Neural cell (in vitro differentiated cells): ENCODE measurements at regions not wholly inside any gene's neighbourhood (a gene's known extent, or its start where the extent isn't known, plus 50 kb on each side); places are given as distances from the start of the nearest gene placed in this dataset.
A peak's percentile ranks its signal among the peaks of the same experiment; 100 is the strongest.

Experiments
- H2AFZ ChIP-seq: fragments of 200-600, 300-800 bp; sonication (generic), shearing (Covaris generic); 2 replicates; pipeline ENCODE4 v1.6.0; 2014; ENCODE audit warnings: low read depth, mild to moderate bottlenecking, antibody characterized with exemption, low read length, moderate library complexity
- H3F3A ChIP-seq: fragments of 200-600 bp; shearing (Covaris generic); 2 replicates; pipeline ENCODE4 v1.6.1; 2016; ENCODE audit warnings: mild to moderate bottlenecking, moderate library complexity, mixed read lengths, antibody characterized with exemption, low read length; ENCODE audit not compliant: insufficient read depth, poor library complexity, severe bottlenecking
- H3K27ac ChIP-seq: fragments of 200-600, 300-800 bp; sonication (generic), shearing (Covaris generic); 2 replicates; pipeline ENCODE4 v1.5.1; 2014; ENCODE audit warnings: mild to moderate bottlenecking, low read length, moderate library complexity
- H3K27me3 ChIP-seq: fragments of 300-800, 200-600 bp; sonication (generic), shearing (Covaris generic); 2 replicates; pipeline ENCODE4 v1.6.0; 2014; ENCODE audit warnings: mild to moderate bottlenecking, low read depth, low read length, moderate library complexity; ENCODE audit not compliant: insufficient read depth
- H3K36me3 ChIP-seq: fragments of 300-800, 200-600 bp; sonication (generic), shearing (Covaris generic); 2 replicates; pipeline ENCODE4 v1.5.1; 2014; ENCODE audit warnings: mild to moderate bottlenecking, antibody characterized with exemption, low read length, moderate library complexity; ENCODE audit not compliant: insufficient read depth
- H3K4me2 ChIP-seq: fragments of 300-800, 200-600 bp; sonication (generic), shearing (Covaris generic); 2 replicates; pipeline ENCODE4 v1.6.0; 2014; ENCODE audit warnings: mild to moderate bottlenecking, low read length
- H3K4me3 ChIP-seq: fragments of 300-800, 200-600 bp; sonication (generic), shearing (Covaris generic); 2 replicates; pipeline ENCODE4 v1.5.1; 2014; ENCODE audit warnings: mild to moderate bottlenecking, low read length, moderate library complexity
- H3K79me2 ChIP-seq: fragments of 200-600 bp; shearing (Covaris generic); replicated peaks from 2 replicates; pipeline ENCODE4 v1.6.0; 2014; ENCODE audit warnings: mild to moderate bottlenecking, low read length, moderate library complexity; ENCODE audit not compliant: insufficient read depth
- H3K9ac ChIP-seq: fragments of 300-800, 200-600 bp; sonication (generic), shearing (Covaris generic); 2 replicates; pipeline ENCODE4 v1.6.1; 2016; ENCODE audit warnings: mild to moderate bottlenecking, low read length, mixed read lengths
- H3K9me2 ChIP-seq: fragments of 200-600 bp; shearing (Covaris generic); 2 replicates; pipeline ENCODE4 v1.6.1; 2016; ENCODE audit warnings: mild to moderate bottlenecking, low read length, mixed read lengths; ENCODE audit not compliant: insufficient read depth
- H3K9me3 ChIP-seq: fragments of 200-600, 300-800 bp; sonication (generic), shearing (Covaris generic); 2 replicates; pipeline ENCODE4 v1.6.1; 2016; ENCODE audit warnings: mild to moderate bottlenecking, mixed run types, low read length, moderate library complexity, mixed read lengths
- H4K20me1 ChIP-seq: fragments of 200-600 bp; shearing (Covaris generic); 2 replicates; pipeline ENCODE4 v1.6.1; 2016; ENCODE audit warnings: mild to moderate bottlenecking, mixed run types; ENCODE audit not compliant: insufficient read depth
- EP300 ChIP-seq: fragments of 450-650 bp; conservative IDR thresholded peaks from 2 replicates; pipeline ENCODE4 v1.6.1; 2014; ENCODE audit warnings: antibody characterized with exemption, mild to moderate bottlenecking, moderate library complexity; ENCODE audit not compliant: poor library complexity, severe bottlenecking
- EZH2 ChIP-seq: fragments of 200-600, 300-800 bp; shearing (Covaris generic), sonication (generic); IDR thresholded peaks from 2 replicates; pipeline ENCODE4 v1.6.1; 2014; ENCODE audit warnings: antibody characterized with exemption, low read length, borderline replicate concordance, mild to moderate bottlenecking; ENCODE audit not compliant: insufficient read depth, poor library complexity, severe bottlenecking
- MXI1 ChIP-seq: fragments of 450-650 bp; conservative IDR thresholded peaks from 2 replicates; pipeline ENCODE4 v1.6.1; 2014; ENCODE audit warnings: antibody characterized with exemption, mild to moderate bottlenecking; ENCODE audit not compliant: poor library complexity, severe bottlenecking
- POLR2AphosphoS5 ChIP-seq: IDR thresholded peaks from 2 replicates; pipeline ENCODE4 v1.6.1; 2012
- RAD21 ChIP-seq: fragments of 450-650 bp; conservative IDR thresholded peaks from 2 replicates; pipeline ENCODE4 v1.6.1; 2014; ENCODE audit warnings: antibody characterized with exemption, mild to moderate bottlenecking, moderate library complexity
- SMC3 ChIP-seq: fragments of 450-650 bp; conservative IDR thresholded peaks from 2 replicates; pipeline ENCODE4 v1.6.1; 2014; ENCODE audit warnings: antibody characterized with exemption, mild to moderate bottlenecking, moderate library complexity; ENCODE audit not compliant: poor library complexity
- TAF1 ChIP-seq: IDR thresholded peaks from 2 replicates; pipeline ENCODE4 v1.6.1; 2012; ENCODE audit warnings: low read depth
- TF ChIP-seq, protein P1 (sequence below): IDR thresholded peaks from 2 replicates; pipeline ENCODE4 v1.6.1; 2012; ENCODE audit warnings: borderline replicate concordance
- TF ChIP-seq, protein P2 (sequence below): fragments of 450-650 bp; IDR thresholded peaks from 2 replicates; pipeline ENCODE4 v1.5.1; 2014; ENCODE audit warnings: antibody characterized with exemption, mild to moderate bottlenecking, moderate library complexity; ENCODE audit not compliant: poor library complexity, severe bottlenecking

DNA sequence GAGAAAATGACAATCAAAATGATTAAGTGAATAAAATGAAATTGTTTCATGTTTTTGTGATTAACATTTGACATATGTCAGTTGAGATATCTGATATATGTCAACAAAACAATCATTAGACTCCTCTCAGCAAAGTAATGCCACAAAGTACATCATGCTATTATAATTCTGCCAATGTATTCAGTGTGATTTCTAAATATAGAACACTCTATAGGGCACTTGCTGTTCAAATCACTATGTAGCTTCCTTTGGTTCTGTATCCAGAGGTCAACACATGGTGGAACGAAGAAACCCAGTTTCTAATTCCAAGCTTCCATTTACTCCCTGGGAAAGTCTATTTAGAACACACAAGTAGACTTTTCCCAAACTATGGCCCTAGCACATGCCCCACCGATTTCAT, 227.5 kb upstream of the FAM83B start:
- H3K9ac ChIP-seq, result no peak overlapping the region
- no peaks in the 10 kb centered on the region for H4K20me1 ChIP-seq
- no peak overlapping the region for H3K27ac ChIP-seq
- H3K4me2 ChIP-seq, result no peak overlapping the region
- TF ChIP-seq EP300 (peak; percentile 52), POLR2AphosphoS5 (peak; percentile 24), EZH2 (no peak), MXI1 (no peak)
- no peaks in the 10 kb centered on the region for H3K27me3 ChIP-seq
- no peaks in the 10 kb centered on the region for H3K9me2 ChIP-seq
- no peaks in the 10 kb centered on the region for H3K36me3 ChIP-seq
- H3K4me3 ChIP-seq, result no peak overlapping the region
- no peaks in the 10 kb centered on the region for H3F3A ChIP-seq
- H3K79me2 ChIP-seq, result no peaks in the 10 kb centered on the region
- no peaks in the 10 kb centered on the region for H3K9me3 ChIP-seq
- H2AFZ ChIP-seq, result no peak overlapping the region

DNA sequence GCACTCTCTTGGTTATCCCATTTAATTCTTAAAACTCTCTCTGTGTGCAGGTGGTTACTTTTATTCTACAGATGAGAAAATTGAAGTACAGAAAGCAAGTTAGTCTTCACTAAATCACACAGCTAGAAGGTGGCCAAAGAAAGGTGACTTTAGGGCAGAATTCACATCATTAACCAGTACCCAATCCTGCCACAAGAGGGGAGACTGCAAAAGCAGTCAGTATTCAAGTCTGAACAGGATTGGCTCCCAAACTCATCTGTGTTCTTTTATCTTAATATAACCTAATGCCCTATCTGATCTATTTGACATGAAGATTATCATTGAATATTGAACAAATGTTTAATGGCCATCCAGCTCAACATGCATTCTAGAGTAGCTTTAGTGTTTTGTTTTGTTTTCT, 225.3 kb upstream of the FAM83B start:
- Histone ChIP-seq H3K9me3 (no peaks in the 10 kb centered on the region), H3K4me2 (no peak overlapping the region), H3F3A (no peaks in the 10 kb centered on the region), H3K27ac (no peak overlapping the region), H3K27me3 (no peaks in the 10 kb centered on the region), H3K36me3 (no peaks in the 10 kb centered on the region), H4K20me1 (no peaks in the 10 kb centered on the region), H2AFZ (no peak overlapping the region), H3K9ac (no peak overlapping the region), H3K9me2 (no peaks in the 10 kb centered on the region), H3K4me3 (no peak overlapping the region), H3K79me2 (no peaks in the 10 kb centered on the region)
- TF ChIP-seq POLR2AphosphoS5 (no peak), RAD21 (no peak), TAF1 (no peak), EZH2 (no peak), EP300 (no peak), SMC3 (no peak), MXI1 (no peak)
- TF ChIP-seq, protein P1, sequence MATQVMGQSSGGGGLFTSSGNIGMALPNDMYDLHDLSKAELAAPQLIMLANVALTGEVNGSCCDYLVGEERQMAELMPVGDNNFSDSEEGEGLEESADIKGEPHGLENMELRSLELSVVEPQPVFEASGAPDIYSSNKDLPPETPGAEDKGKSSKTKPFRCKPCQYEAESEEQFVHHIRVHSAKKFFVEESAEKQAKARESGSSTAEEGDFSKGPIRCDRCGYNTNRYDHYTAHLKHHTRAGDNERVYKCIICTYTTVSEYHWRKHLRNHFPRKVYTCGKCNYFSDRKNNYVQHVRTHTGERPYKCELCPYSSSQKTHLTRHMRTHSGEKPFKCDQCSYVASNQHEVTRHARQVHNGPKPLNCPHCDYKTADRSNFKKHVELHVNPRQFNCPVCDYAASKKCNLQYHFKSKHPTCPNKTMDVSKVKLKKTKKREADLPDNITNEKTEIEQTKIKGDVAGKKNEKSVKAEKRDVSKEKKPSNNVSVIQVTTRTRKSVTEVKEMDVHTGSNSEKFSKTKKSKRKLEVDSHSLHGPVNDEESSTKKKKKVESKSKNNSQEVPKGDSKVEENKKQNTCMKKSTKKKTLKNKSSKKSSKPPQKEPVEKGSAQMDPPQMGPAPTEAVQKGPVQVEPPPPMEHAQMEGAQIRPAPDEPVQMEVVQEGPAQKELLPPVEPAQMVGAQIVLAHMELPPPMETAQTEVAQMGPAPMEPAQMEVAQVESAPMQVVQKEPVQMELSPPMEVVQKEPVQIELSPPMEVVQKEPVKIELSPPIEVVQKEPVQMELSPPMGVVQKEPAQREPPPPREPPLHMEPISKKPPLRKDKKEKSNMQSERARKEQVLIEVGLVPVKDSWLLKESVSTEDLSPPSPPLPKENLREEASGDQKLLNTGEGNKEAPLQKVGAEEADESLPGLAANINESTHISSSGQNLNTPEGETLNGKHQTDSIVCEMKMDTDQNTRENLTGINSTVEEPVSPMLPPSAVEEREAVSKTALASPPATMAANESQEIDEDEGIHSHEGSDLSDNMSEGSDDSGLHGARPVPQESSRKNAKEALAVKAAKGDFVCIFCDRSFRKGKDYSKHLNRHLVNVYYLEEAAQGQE, result no peak
- TF ChIP-seq, protein P2, sequence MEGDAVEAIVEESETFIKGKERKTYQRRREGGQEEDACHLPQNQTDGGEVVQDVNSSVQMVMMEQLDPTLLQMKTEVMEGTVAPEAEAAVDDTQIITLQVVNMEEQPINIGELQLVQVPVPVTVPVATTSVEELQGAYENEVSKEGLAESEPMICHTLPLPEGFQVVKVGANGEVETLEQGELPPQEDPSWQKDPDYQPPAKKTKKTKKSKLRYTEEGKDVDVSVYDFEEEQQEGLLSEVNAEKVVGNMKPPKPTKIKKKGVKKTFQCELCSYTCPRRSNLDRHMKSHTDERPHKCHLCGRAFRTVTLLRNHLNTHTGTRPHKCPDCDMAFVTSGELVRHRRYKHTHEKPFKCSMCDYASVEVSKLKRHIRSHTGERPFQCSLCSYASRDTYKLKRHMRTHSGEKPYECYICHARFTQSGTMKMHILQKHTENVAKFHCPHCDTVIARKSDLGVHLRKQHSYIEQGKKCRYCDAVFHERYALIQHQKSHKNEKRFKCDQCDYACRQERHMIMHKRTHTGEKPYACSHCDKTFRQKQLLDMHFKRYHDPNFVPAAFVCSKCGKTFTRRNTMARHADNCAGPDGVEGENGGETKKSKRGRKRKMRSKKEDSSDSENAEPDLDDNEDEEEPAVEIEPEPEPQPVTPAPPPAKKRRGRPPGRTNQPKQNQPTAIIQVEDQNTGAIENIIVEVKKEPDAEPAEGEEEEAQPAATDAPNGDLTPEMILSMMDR, result no peak

DNA sequence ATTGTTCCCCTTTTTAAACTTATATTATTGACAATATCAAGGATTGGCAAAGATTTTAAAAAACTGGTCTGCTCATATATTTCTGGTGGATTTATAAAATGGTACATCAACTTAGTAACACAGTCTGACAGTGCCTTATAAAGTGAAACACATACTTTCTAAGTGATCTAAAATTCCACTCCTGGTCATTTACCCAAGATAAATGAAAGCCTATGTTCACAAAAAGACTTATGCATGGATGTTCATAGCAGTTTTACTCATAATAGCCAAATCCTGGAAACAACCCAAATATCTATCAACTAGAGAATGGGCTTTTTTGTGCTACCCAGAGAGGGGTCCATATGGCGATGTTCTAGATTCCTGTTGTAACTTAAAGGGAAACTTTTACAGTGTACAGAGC, 222.4 kb upstream of the FAM83B start:
- H3K9me3 ChIP-seq, result no peaks in the 10 kb centered on the region
- no peaks in the 10 kb centered on the region for H3K36me3 ChIP-seq
- no peaks in the 10 kb centered on the region for H3K79me2 ChIP-seq
- H3K9ac ChIP-seq, result no peak overlapping the region
- H3K9me2 ChIP-seq, result no peaks in the 10 kb centered on the region
- H2AFZ ChIP-seq, result no peak overlapping the region
- H3K4me2 ChIP-seq, result no peak overlapping the region
- no peak overlapping the region for H3K27ac ChIP-seq
- no peaks in the 10 kb centered on the region for H4K20me1 ChIP-seq
- H3K4me3 ChIP-seq, result no peak overlapping the region
- H3K27me3 ChIP-seq, result no peaks in the 10 kb centered on the region
- no peaks in the 10 kb centered on the region for H3F3A ChIP-seq
- TF ChIP-seq MXI1 (no peak), EZH2 (no peak), RAD21 (no peak), SMC3 (no peak), POLR2AphosphoS5 (no peak)
- TF ChIP-seq, protein P1, result no peak
